ENCODE measurements at regions not wholly inside any gene's neighbourhood (a gene's known extent, or its start where the extent isn't known, plus 50 kb on each side); places are given as distances from the start of the nearest gene placed in this dataset.

GRCh38 chr1:166322470-166322869 lies 155.7 kb upstream of the FAM78B start:
- H3K9me3 ChIP-seq (ENCODE audit: control insufficient read depth, insufficient read depth, low read depth, low read length) = no peaks in the 10 kb centered on the region
- no peaks in the 10 kb centered on the region for H3K36me3 ChIP-seq (ENCODE audit: control insufficient read depth in 2 of 2, insufficient read depth in 1 of 2, low read length in 2 of 2)
- no peak overlapping the region for H3K4me3 ChIP-seq (ENCODE audit: low read depth, low read length)
- no peak overlapping the region for H3K27ac ChIP-seq (ENCODE audit: extremely low read depth, low read depth, low read length)
- H3K4me1 ChIP-seq (ENCODE audit: control insufficient read depth, insufficient read depth, low read length) = no peaks in the 10 kb centered on the region
- ChIA-PET POLR2A (no interaction called here), CTCF (no interaction called here)
- TF ChIP-seq ZSCAN5A (tag by site-specific recombination; IDR thresholded peaks at IDR 0.05) (no peak), ZXDB (tag by site-specific recombination; IDR thresholded peaks at IDR 0.05) (no peak), ZNF140 (tag by site-specific recombination; IDR thresholded peaks at IDR 0.05) (no peak), ZNF211 (tag by site-specific recombination; IDR thresholded peaks at IDR 0.05; ENCODE audit: low read depth) (no peak), ZNF639 (tag by site-specific recombination; IDR thresholded peaks at IDR 0.05) (no peak), ZBTB6 (tag by site-specific recombination; IDR thresholded peaks at IDR 0.05) (no peak)
- TF ChIP-seq, protein P1, sequence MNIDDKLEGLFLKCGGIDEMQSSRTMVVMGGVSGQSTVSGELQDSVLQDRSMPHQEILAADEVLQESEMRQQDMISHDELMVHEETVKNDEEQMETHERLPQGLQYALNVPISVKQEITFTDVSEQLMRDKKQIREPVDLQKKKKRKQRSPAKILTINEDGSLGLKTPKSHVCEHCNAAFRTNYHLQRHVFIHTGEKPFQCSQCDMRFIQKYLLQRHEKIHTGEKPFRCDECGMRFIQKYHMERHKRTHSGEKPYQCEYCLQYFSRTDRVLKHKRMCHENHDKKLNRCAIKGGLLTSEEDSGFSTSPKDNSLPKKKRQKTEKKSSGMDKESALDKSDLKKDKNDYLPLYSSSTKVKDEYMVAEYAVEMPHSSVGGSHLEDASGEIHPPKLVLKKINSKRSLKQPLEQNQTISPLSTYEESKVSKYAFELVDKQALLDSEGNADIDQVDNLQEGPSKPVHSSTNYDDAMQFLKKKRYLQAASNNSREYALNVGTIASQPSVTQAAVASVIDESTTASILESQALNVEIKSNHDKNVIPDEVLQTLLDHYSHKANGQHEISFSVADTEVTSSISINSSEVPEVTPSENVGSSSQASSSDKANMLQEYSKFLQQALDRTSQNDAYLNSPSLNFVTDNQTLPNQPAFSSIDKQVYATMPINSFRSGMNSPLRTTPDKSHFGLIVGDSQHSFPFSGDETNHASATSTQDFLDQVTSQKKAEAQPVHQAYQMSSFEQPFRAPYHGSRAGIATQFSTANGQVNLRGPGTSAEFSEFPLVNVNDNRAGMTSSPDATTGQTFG (tag by site-specific recombination; IDR thresholded peaks at IDR 0.05; ENCODE audit: borderline replicate concordance) = no peak

DNA sequence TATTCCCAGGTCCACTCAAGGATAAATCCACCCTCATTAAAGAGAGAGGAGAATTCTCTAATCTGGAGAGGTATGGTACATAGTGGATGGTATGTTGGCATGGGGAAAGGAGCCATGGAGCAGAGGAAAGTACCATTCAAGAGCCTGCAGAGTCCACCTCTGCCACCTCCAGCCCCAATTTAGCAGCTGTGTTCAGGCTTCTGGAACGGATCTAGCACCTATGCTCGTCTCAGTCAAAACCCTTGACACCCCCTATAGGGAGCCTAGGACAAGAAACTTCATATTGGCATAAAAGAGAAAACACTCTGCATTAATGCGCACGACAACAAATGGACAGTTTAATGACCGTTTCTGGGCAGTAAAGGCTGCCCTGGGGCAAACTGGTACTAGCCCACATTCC lies 161.1 kb upstream of the FAM78B start:
- CTCF ChIA-PET = no interaction called here
- POLR2A ChIA-PET = no interaction called here
- no peak for TF ChIP-seq ZNF157 (tag by site-specific recombination; IDR thresholded peaks at IDR 0.05)
- no peak for TF ChIP-seq ZNF391 (tag by site-specific recombination; IDR thresholded peaks at IDR 0.05; ENCODE audit: borderline replicate concordance, low read depth)
- no peak for TF ChIP-seq ZNF701 (tag by site-specific recombination; IDR thresholded peaks at IDR 0.05)
- TF ChIP-seq SCRT1 (tag by site-specific recombination; IDR thresholded peaks at IDR 0.05; ENCODE audit: borderline replicate concordance) = no peak
- TF ChIP-seq ZNF830 (tag by site-specific recombination; IDR thresholded peaks at IDR 0.05; ENCODE audit: low read depth) = no peak
- TF ChIP-seq ZNF560 (tag by site-specific recombination; IDR thresholded peaks at IDR 0.05; ENCODE audit: borderline replicate concordance) = no peak
- H3K9me3 ChIP-seq (ENCODE audit: control insufficient read depth, insufficient read depth, low read depth, low read length) = no peaks in the 10 kb centered on the region
- no peaks in the 10 kb centered on the region for H3K36me3 ChIP-seq (ENCODE audit: control insufficient read depth in 2 of 2, insufficient read depth in 1 of 2, low read length in 2 of 2)
- no peaks in the 10 kb centered on the region for H3K4me1 ChIP-seq (ENCODE audit: control insufficient read depth, insufficient read depth, low read length)
- no peak overlapping the region for H3K4me3 ChIP-seq (ENCODE audit: low read depth, low read length)
- no peak overlapping the region for H3K27ac ChIP-seq (ENCODE audit: extremely low read depth, low read depth, low read length)

DNA sequence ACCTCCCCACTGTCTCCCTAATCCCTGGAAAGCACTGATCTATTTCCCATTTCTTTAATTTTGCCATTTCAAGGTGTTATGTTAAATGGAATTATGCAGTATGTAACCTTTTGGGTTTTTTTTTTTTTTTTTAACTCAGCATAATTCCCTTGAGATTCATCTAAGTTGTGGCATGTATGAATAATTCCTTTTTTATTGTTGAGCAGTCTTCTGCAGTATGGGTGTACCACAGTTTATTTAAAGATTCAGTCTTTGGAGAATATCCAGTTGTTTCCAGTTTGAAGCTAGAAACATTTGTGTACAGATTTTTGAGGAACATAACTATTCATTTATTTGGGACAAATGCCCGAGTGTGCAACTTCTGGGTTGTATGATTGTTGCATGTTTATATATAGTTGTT lies 162.2 kb upstream of the FAM78B start:
- CTCF ChIA-PET = interaction anchor here (0.6 kb wide), 1 partner anchor 20 kb away, joined by 3 read pairs; no protein-coding TSS in a partner anchor
- POLR2A ChIA-PET = no interaction called here

More for the DNA sequence above, 162.2 kb upstream of the FAM78B start:
- no peak overlapping the region for H3K4me3 ChIP-seq (ENCODE audit: low read depth, low read length)
- TF ChIP-seq KLF1 (tag by site-specific recombination; IDR thresholded peaks at IDR 0.05) (no peak), PRDM6 (tag by site-specific recombination; IDR thresholded peaks at IDR 0.05) (no peak), KLF9 (tag by site-specific recombination; IDR thresholded peaks at IDR 0.05; ENCODE audit: low read depth) (no peak), ZNF292 (tag by site-specific recombination; IDR thresholded peaks at IDR 0.05; ENCODE audit: borderline replicate concordance, low read depth) (no peak), ZNF623 (tag by site-specific recombination; IDR thresholded peaks at IDR 0.05) (no peak)
- TF ChIP-seq, protein P2, sequence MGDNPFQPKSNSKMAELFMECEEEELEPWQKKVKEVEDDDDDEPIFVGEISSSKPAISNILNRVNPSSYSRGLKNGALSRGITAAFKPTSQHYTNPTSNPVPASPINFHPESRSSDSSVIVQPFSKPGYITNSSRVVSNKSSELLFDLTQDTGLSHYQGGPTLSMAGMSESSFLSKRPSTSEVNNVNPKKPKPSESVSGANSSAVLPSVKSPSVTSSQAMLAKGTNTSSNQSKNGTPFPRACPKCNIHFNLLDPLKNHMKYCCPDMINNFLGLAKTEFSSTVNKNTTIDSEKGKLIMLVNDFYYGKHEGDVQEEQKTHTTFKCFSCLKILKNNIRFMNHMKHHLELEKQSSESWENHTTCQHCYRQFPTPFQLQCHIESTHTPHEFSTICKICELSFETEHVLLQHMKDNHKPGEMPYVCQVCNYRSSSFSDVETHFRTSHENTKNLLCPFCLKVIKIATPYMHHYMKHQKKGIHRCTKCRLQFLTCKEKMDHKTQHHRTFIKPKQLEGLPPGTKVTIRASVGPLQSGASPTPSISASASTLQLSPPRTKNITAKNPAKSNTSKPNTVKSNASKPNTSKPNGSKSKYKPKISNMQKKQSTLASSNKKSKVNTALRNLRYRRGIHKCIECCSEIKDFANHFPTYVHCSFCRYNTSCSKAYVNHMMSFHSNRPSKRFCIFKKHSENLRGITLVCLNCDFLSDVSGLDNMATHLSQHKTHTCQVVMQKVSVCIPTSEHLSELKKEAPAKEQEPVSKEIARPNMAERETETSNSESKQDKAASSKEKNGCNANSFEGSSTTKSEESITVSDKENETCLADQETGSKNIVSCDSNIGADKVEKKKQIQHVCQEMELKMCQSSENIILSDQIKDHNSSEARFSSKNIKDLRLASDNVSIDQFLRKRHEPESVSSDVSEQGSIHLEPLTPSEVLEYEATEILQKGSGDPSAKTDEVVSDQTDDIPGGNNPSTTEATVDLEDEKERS (tag by site-specific recombination; IDR thresholded peaks at IDR 0.05) = no peak
- H3K27ac ChIP-seq (ENCODE audit: extremely low read depth, low read depth, low read length) = no peak overlapping the region
- H3K9me3 ChIP-seq (ENCODE audit: control insufficient read depth, insufficient read depth, low read depth, low read length) = no peaks in the 10 kb centered on the region
- no peaks in the 10 kb centered on the region for H3K4me1 ChIP-seq (ENCODE audit: control insufficient read depth, insufficient read depth, low read length)
- H3K36me3 ChIP-seq (ENCODE audit: control insufficient read depth in 2 of 2, insufficient read depth in 1 of 2, low read length in 2 of 2) = no peaks in the 10 kb centered on the region
